IMR-90 (cell line): ENCODE measurements at regions not wholly inside any gene's neighbourhood (a gene's known extent, or its start where the extent isn't known, plus 50 kb on each side); places are given as distances from the start of the nearest gene placed in this dataset.

Experiments used
- ATAC-seq: fragments of 200-7000 bp; cut with Tn5 transposase; 2 replicates; pipeline ENCODE4 v1.9.1; 2020; ENCODE audit warnings: low read depth, mild to moderate bottlenecking, moderate library complexity
- BruUV-seq: library from RNA; stranded (reverse); fragments of 400-500 nt; replicated peaks from 2 replicates; lab custom pipeline; 2021; lab: Mats Ljungman, UMichigan
- CTCF ChIA-PET: fragments of 300-600 bp; formaldehyde crosslinking; extraction: SDS; loops from one replicate; lab custom pipeline; 2021; ENCODE audit warnings: antibody characterized with exemption; lab: Yijun Ruan, JAX
- POLR2A ChIA-PET: fragments of 300-600 bp; sonication (Branson Sonifier 250); formaldehyde crosslinking; loops from one replicate; lab custom pipeline; 2022; ENCODE audit warnings: antibody characterized with exemption; ENCODE audit not compliant: unreplicated experiment; lab: Charles Lee
- DNase-seq: peaks from one replicate; pipeline ENCODE4 v3.0.0; 2013
- H2AFZ ChIP-seq: replicated peaks from 2 replicates; pipeline ENCODE3; 2013; ENCODE audit warnings: low read length, mild to moderate bottlenecking; ENCODE audit not compliant: poor library complexity
- H2AK5ac ChIP-seq: 2 replicates; pipeline ENCODE4 v1.6.1; 2013; ENCODE audit warnings: low read depth, low read length, inconsistent platforms
- H2AK9ac ChIP-seq: replicated peaks from 2 replicates; pipeline ENCODE3; 2013; ENCODE audit warnings: mild to moderate bottlenecking, low read depth, low read length, moderate library complexity; ENCODE audit not compliant: poor library complexity
- H2BK120ac ChIP-seq: 2 replicates; pipeline ENCODE4 v1.6.1; 2013; ENCODE audit warnings: low read depth, low read length, inconsistent platforms
- H2BK15ac ChIP-seq: 3 replicates; pipeline ENCODE4 v1.6.1; 2013; ENCODE audit warnings: low read depth, low read length, inconsistent platforms
- H2BK20ac ChIP-seq: 2 replicates; pipeline ENCODE4 v1.6.1; 2013; ENCODE audit warnings: low read depth, mild to moderate bottlenecking, inconsistent platforms, low read length, moderate library complexity
- H2BK5ac ChIP-seq: 2 replicates; pipeline ENCODE4 v1.6.1; 2013; ENCODE audit warnings: mild to moderate bottlenecking, low read depth, low read length, inconsistent platforms; ENCODE audit not compliant: poor library complexity, severe bottlenecking
- H3K14ac ChIP-seq: replicated peaks from 2 replicates; pipeline ENCODE4 v1.6.1; 2013; ENCODE audit warnings: low read depth, low read length, inconsistent platforms
- H3K18ac ChIP-seq: 2 replicates; pipeline ENCODE4 v1.6.1; 2013; ENCODE audit warnings: low read depth, low read length, control low read depth
- H3K23ac ChIP-seq: 2 replicates; pipeline ENCODE4 v1.6.1; 2013; ENCODE audit warnings: low read depth, low read length, inconsistent platforms
- H3K27ac ChIP-seq: 2 replicates; pipeline ENCODE4 v1.5.1; 2013; ENCODE audit warnings: mild to moderate bottlenecking, control low read depth, low read length; ENCODE audit not compliant: insufficient read depth
- H3K27me3 ChIP-seq: 2 replicates; pipeline ENCODE4 v1.6.1; 2013; ENCODE audit warnings: low read length; ENCODE audit not compliant: control insufficient read depth, insufficient read depth
- H3K36me3 ChIP-seq: 2 replicates; pipeline ENCODE4 v1.6.1; 2013; ENCODE audit warnings: low read length, mixed read lengths; ENCODE audit not compliant: control insufficient read depth, insufficient read depth
- H3K4ac ChIP-seq: 2 replicates; pipeline ENCODE4 v1.6.1; 2013; ENCODE audit warnings: low read depth, low read length, inconsistent platforms
- H3K4me1 ChIP-seq: 2 replicates; pipeline ENCODE4 v1.6.1; 2013; ENCODE audit warnings: low read length, mixed read lengths; ENCODE audit not compliant: control insufficient read depth, insufficient read depth
- H3K4me2 ChIP-seq: 2 replicates; pipeline ENCODE4 v1.6.1; 2013; ENCODE audit warnings: low read depth, mild to moderate bottlenecking, control low read depth, low read length, moderate library complexity
- H3K4me3 ChIP-seq: 2 replicates; pipeline ENCODE4 v1.5.1; 2013; ENCODE audit warnings: low read depth, mild to moderate bottlenecking, control low read depth, low read length, moderate library complexity; ENCODE audit not compliant: insufficient read depth
- H3K56ac ChIP-seq: 2 replicates; pipeline ENCODE4 v1.6.1; 2013; ENCODE audit warnings: low read length, inconsistent platforms; ENCODE audit not compliant: insufficient read depth; ENCODE audit errors: extremely low read depth
- H3K79me1 ChIP-seq, 2 experiments: 2 replicates each; pipeline ENCODE4 v1.6.1; 2013; ENCODE audit warnings: low read length in 2 of 2, inconsistent platforms in 1 of 2, low read depth in 1 of 2
- H3K9ac ChIP-seq: 2 replicates; pipeline ENCODE4 v1.6.1; 2013; ENCODE audit warnings: low read depth, low read length, control low read depth
- H3K9me1 ChIP-seq: 2 replicates; pipeline ENCODE4 v1.6.1; 2013; ENCODE audit warnings: low read length, inconsistent platforms; ENCODE audit not compliant: insufficient read depth
- H3K9me3 ChIP-seq: 2 replicates; pipeline ENCODE4 v1.6.1; 2013; ENCODE audit warnings: low read length; ENCODE audit not compliant: control insufficient read depth, insufficient read depth
- H4K20me1 ChIP-seq: 2 replicates; pipeline ENCODE4 v1.6.1; 2013; ENCODE audit warnings: low read length, inconsistent platforms; ENCODE audit not compliant: insufficient read depth
- H4K5ac ChIP-seq: 2 replicates; pipeline ENCODE4 v1.6.1; 2013; ENCODE audit warnings: mild to moderate bottlenecking, low read depth, low read length, control low read depth
- H4K8ac ChIP-seq, 2 experiments: 2 replicates each; pipeline ENCODE4 v1.6.1; 2013; ENCODE audit warnings: low read depth in 2 of 2, low read length in 2 of 2, control low read depth in 1 of 2, inconsistent platforms in 1 of 2
- H4K91ac ChIP-seq: 2 replicates; pipeline ENCODE4 v1.6.1; 2013; ENCODE audit warnings: low read depth, low read length, inconsistent platforms; ENCODE audit not compliant: insufficient read depth
- CHD1 ChIP-seq: IDR thresholded peaks from 2 replicates; pipeline ENCODE4 v1.6.1; 2012; ENCODE audit warnings: low read depth, low read length, improper control_type of control experiment
- CTCF ChIP-seq: conservative IDR thresholded peaks from 2 replicates; pipeline ENCODE4 v1.5.1; 2012; ENCODE audit warnings: mild to moderate bottlenecking, low read depth, low read length, improper control_type of control experiment
- MAFK ChIP-seq: IDR thresholded peaks from 2 replicates; pipeline ENCODE4 v1.6.1; 2012; ENCODE audit warnings: low read depth, low read length, improper control_type of control experiment
- MXI1 ChIP-seq: IDR thresholded peaks from 2 replicates; pipeline ENCODE4 v1.6.1; 2012; ENCODE audit warnings: low read depth, mild to moderate bottlenecking, low read length, moderate library complexity, borderline replicate concordance
- RAD21 ChIP-seq: IDR thresholded peaks from 2 replicates; pipeline ENCODE4 v1.6.1; 2012; ENCODE audit warnings: low read length, improper control_type of control experiment
- WGBS, 2 experiments: methylation state at CpG; one replicate each; pipeline versions ENCODE4 v1.1.5 to v1.1.7; 2013; ENCODE audit warnings: missing lambda C conversion rate in 2 of 2; ENCODE audit not compliant: insufficient read length in 1 of 2; ENCODE audit errors: extremely low coverage in 2 of 2; 5-methylcytosine and 5-hydroxymethylcytosine counted together
- dilution Hi-C: fragments of 300-500 bp; cut with HindIII; formaldehyde crosslinking; loops from one replicate; pipeline ENCODE4 v1.14.3; 2018; ENCODE audit warnings: low sequenced_read_pairs; ENCODE audit not compliant: unreplicated experiment
- in situ Hi-C: fragments of 300-500 bp; cut with MboI; formaldehyde crosslinking; loops from 3 replicates; pipeline ENCODE4 v1.14.3; 2019; ENCODE audit warnings: low sequenced_read_pairs, inconsistent platforms, mixed read lengths
- intact Hi-C: fragments of 100-400 bp; cut with micrococcal nuclease; formaldehyde crosslinking; loops from 2 replicates; pipeline ENCODE4 v1.10.0; 2022

- in situ Hi-C loops, result no loop called here
- BruUV-seq, result no TSS peak
Measured at GRCh38 chr10:57336865-57337264, 930.8 kb downstream of the IPMK start.

More at GRCh38 chr10:57336865-57337264, 930.8 kb downstream of the IPMK start:
- ChIA-PET POLR2A (no interaction called here), CTCF (no interaction called here)
- no peak overlapping the region for H2AK9ac ChIP-seq
- ATAC-seq (no peak), DNase-seq (no peak)
- no peak overlapping the region for H2AK5ac ChIP-seq
- no peaks in the 10 kb centered on the region for H3K9me1 ChIP-seq
- H3K9ac ChIP-seq, result no peak overlapping the region
- TF ChIP-seq MAFK (no peak), CTCF (no peak), RAD21 (no peak), CHD1 (no peak), MXI1 (no peak)
- no peak overlapping the region for H4K5ac ChIP-seq
- no peak overlapping the region for H2AFZ ChIP-seq
- no peaks in the 10 kb centered on the region for H3K36me3 ChIP-seq
- H3K4me3 ChIP-seq, result no peak overlapping the region
- H3K56ac ChIP-seq, result no peak overlapping the region
- no peak overlapping the region for H2BK120ac ChIP-seq
- H3K4me1 ChIP-seq, result no peaks in the 10 kb centered on the region
- H3K27ac ChIP-seq, result no peak overlapping the region
- no peak overlapping the region for H2BK5ac ChIP-seq
- dilution Hi-C loops, result no loop called here
- H2BK15ac ChIP-seq, result no peak overlapping the region
- H4K20me1 ChIP-seq, result no peaks in the 10 kb centered on the region
- H3K79me1 ChIP-seq, result no peaks in the 10 kb centered on the region
- H3K14ac ChIP-seq, result no peak overlapping the region
- no peak overlapping the region for H3K4me2 ChIP-seq
- no peak overlapping the region for H3K23ac ChIP-seq
- H3K27me3 ChIP-seq, result no peaks in the 10 kb centered on the region
- no peaks in the 10 kb centered on the region; the same call in 1 of the 2 replicates for H3K9me3 ChIP-seq
- no peak overlapping the region for H2BK20ac ChIP-seq
- no peak overlapping the region for H3K18ac ChIP-seq
- no CpG with 5 or more reads among the region's 14 CpGs for WGBS, 2 experiments
- no peak overlapping the region for H4K8ac ChIP-seq
- no peak overlapping the region for H3K4ac ChIP-seq
- H4K91ac ChIP-seq, result no peak overlapping the region
- intact Hi-C loops, result loop anchor here (5.0 kb wide), 2 partner anchors 320 to 510 kb away; no protein-coding TSS in a partner anchor
